Nephron (organoid): ENCODE measurements at regions not wholly inside any gene's neighbourhood (a gene's known extent, or its start where the extent isn't known, plus 50 kb on each side); places are given as distances from the start of the nearest gene placed in this dataset.
A peak's percentile ranks its signal among the peaks of the same experiment; 100 is the strongest.

ENCODE experiments used
- H3K27ac Mint-ChIP-seq, 3 experiments: 2 replicates each; pipeline ENCODE4 v1.8.0; 2020; ENCODE audit warnings: mixed read lengths in 3 of 3, mild to moderate bottlenecking in 2 of 3, moderate library complexity in 1 of 3
- H3K27me3 Mint-ChIP-seq: 2 replicates; pipeline ENCODE4 v1.8.0; 2021; ENCODE audit warnings: low read depth, mild to moderate bottlenecking, moderate library complexity, mixed read lengths
- H3K36me3 Mint-ChIP-seq: 2 replicates; pipeline ENCODE4 v1.8.0; 2020; ENCODE audit warnings: low read depth, mixed read lengths
- H3K4me1 Mint-ChIP-seq: 2 replicates; pipeline ENCODE4 v1.8.0; 2020; ENCODE audit warnings: mixed read lengths
- H3K4me3 Mint-ChIP-seq, 3 experiments: 2 replicates each; pipeline ENCODE4 v1.8.0; 2020; ENCODE audit warnings: mild to moderate bottlenecking in 3 of 3, mixed read lengths in 3 of 3, moderate library complexity in 2 of 3
- H3K9me3 Mint-ChIP-seq: 2 replicates; pipeline ENCODE4 v1.8.0; 2020; ENCODE audit warnings: mixed read lengths
- TF ChIP-seq, protein P1 (sequence below), 3 experiments: fragments of 200-600 bp; sonication (generic); IDR thresholded peaks; one replicate each; pipeline ENCODE4 v1.5.0; 2021; ENCODE audit warnings: antibody characterized with exemption in 3 of 3; ENCODE audit not compliant: unreplicated experiment in 3 of 3

DNA sequence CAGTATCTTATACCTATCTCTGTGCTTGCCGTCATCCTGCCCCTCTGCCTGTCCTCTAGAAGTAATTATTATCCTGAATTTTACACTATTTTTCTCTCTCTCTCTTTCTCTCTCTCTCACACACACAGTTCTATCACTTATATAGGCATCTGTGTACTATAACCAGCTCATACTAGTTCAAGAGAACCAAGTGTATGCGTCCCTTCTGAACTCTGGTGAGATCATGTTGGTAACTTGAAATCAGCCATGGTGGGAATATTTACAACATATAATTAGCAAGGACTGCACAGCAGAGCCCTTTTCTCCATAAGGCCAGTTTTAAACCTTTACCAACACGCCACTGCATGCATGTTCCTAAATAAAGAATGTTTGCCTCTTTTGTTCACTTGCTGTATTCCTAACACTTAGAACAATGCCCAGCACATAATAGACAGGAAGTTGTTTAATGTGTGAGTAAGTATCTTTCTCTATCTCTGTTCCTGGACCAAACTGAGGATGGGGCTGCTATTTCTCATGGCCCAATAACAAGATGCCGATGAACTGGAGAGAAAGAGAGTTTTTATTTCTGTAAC lies 51.1 kb upstream of the IL21 start:
- Mint-ChIP-seq H3K36me3 (no peaks in the 10 kb centered on the region), H3K27me3 (no peaks in the 10 kb centered on the region), H3K4me1 (no peaks in the 10 kb centered on the region), H3K27ac (peak overlapping the region in 1 of 3 experiments; percentile 27), H3K9me3 (no peaks in the 10 kb centered on the region), H3K4me3 (no peak overlapping the region)
- TF ChIP-seq, protein P1, sequence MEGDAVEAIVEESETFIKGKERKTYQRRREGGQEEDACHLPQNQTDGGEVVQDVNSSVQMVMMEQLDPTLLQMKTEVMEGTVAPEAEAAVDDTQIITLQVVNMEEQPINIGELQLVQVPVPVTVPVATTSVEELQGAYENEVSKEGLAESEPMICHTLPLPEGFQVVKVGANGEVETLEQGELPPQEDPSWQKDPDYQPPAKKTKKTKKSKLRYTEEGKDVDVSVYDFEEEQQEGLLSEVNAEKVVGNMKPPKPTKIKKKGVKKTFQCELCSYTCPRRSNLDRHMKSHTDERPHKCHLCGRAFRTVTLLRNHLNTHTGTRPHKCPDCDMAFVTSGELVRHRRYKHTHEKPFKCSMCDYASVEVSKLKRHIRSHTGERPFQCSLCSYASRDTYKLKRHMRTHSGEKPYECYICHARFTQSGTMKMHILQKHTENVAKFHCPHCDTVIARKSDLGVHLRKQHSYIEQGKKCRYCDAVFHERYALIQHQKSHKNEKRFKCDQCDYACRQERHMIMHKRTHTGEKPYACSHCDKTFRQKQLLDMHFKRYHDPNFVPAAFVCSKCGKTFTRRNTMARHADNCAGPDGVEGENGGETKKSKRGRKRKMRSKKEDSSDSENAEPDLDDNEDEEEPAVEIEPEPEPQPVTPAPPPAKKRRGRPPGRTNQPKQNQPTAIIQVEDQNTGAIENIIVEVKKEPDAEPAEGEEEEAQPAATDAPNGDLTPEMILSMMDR (IDR thresholded peaks at IDR 0.05; ENCODE audit: unreplicated experiment in 3 of 3): no peak

DNA sequence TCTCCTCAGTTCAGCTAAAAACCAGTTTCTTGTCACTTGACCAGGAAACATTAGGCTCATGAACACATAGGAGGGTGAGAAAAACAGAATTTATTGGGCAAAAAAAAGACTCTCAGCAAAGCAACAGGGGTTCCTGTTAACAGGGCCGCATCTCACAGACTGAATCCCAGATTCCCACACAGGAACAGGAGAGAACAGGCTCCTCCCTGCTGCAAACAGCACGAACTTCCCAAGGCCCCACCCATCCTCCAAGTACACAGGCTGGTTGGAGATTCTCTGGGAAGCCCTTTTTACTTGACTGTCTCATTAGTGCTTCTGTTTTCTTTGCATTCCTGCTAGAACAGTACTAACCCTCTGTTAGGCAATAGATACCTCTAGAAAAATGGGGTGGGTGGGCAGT lies 52.4 kb upstream of the IL21 start:
- H3K9me3 Mint-ChIP-seq: no peaks in the 10 kb centered on the region
- H3K4me1 Mint-ChIP-seq: no peaks in the 10 kb centered on the region
- H3K36me3 Mint-ChIP-seq: no peaks in the 10 kb centered on the region

DNA sequence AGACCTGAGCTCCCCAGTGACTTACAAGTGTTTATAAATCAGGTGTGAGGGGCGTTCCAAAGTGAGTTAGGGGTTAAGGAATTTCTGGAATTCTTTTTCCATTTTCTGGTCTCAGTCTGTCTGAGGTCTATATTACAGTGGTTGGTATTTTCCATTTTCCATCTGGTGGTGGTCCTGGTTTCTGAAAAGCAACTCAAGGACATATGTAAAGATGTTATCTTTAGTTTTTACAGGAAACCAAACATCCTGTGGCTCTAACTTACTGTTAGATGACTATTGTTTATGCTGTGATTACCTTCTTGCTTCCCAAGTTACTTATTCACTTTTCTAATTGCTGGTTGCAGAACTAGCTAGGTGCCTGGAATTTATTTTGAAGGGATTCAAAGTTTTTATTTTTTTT lies 53.5 kb upstream of the IL21 start:
- TF ChIP-seq, protein P1 (IDR thresholded peaks at IDR 0.05; ENCODE audit: unreplicated experiment in 3 of 3): no peak
- H3K9me3 Mint-ChIP-seq: no peaks in the 10 kb centered on the region
- no peak overlapping the region for H3K4me3 Mint-ChIP-seq
- H3K27me3 Mint-ChIP-seq: peaks cover 4% of the 10 kb centered on the region
- peak overlapping the region in 1 of 3 experiments; percentile 2 for H3K27ac Mint-ChIP-seq
- no peaks in the 10 kb centered on the region for H3K36me3 Mint-ChIP-seq
- H3K4me1 Mint-ChIP-seq: no peaks in the 10 kb centered on the region

More for the DNA sequence above, 52.4 kb upstream of the IL21 start:
- Mint-ChIP-seq H3K4me3 (no peak overlapping the region), H3K27ac (peak overlapping the region in 1 of 3 experiments; percentile 6), H3K27me3 (peaks cover 4% of the 10 kb centered on the region)
- TF ChIP-seq, protein P1 (IDR thresholded peaks at IDR 0.05; ENCODE audit: unreplicated experiment in 3 of 3): no peak

DNA sequence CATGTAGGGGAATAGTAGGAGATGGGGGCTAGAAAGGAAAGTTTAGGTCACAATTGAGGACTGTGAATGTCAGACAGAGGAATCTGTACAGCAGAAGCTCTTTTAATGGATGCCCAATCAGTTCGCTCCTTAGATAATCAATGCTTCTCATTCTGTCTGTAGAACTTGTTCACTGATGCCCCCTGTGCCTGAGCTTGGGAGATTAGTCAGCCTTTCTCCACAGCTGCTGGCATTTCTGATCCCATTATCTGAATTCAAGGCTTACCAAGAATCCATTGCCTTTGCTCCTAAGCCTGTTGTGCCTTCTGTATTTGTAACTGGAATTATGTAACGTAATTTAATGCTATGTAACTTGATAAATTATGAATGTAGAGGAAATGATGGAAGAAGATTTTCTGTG lies 53.2 kb upstream of the BBS12 start:
- no peak overlapping the region for H3K4me3 Mint-ChIP-seq
- no peak overlapping the region for H3K27ac Mint-ChIP-seq
- H3K36me3 Mint-ChIP-seq: no peaks in the 10 kb centered on the region
- H3K4me1 Mint-ChIP-seq: no peaks in the 10 kb centered on the region
- TF ChIP-seq, protein P1 (IDR thresholded peaks at IDR 0.05; ENCODE audit: unreplicated experiment in 3 of 3): no peak
- peaks cover 8% of the 10 kb centered on the region for H3K9me3 Mint-ChIP-seq
- peaks cover 4% of the 10 kb centered on the region for H3K27me3 Mint-ChIP-seq

DNA sequence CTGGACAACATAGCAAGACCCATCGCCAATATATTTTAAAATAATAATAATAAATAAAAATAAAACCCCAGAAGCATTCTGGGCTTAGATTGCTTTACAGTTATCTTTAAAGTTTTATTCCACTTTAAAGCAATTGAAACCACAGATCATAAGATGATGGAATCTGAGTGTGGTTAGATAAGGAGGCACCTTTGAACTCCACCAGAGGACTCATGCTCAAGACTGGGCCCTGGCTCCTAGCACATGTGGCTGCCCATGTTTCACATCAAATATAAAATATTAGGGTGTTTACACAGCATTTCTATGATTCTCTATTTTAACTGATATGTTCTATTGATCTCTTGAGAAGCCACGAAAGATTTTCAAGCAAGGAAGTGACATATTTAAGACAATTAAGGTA lies 52.6 kb upstream of the BBS12 start:
- Mint-ChIP-seq H3K4me1 (no peaks in the 10 kb centered on the region), H3K27me3 (peaks cover 4% of the 10 kb centered on the region), H3K4me3 (no peak overlapping the region), H3K9me3 (peaks cover 8% of the 10 kb centered on the region), H3K27ac (no peak overlapping the region), H3K36me3 (no peaks in the 10 kb centered on the region)
- TF ChIP-seq, protein P1 (IDR thresholded peaks at IDR 0.05; ENCODE audit: unreplicated experiment in 3 of 3): no peak

DNA sequence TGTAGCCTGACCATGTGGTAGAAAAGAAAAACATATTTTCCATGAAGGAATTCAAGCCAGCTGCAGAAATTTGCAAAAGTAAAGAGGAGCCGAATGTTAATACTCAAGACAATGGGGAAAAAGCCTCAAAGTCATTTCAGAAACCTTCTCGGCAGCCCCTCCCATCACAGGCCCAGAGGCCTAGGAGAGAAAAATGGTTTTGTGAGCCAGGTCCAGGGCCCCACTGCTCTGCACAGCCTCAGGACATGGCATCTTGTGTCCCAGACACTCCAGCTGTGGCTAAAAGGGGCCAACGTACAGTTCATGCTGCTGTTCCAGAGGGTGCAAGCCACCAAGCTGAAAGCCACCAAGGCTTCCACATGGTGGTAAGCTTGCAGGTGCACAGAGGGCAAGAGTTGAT lies 50.9 kb upstream of the BBS12 start:
- no peak overlapping the region for H3K4me3 Mint-ChIP-seq

More for the DNA sequence above, 50.9 kb upstream of the BBS12 start:
- TF ChIP-seq, protein P1 (IDR thresholded peaks at IDR 0.05; ENCODE audit: unreplicated experiment in 3 of 3): no peak
- no peaks in the 10 kb centered on the region for H3K4me1 Mint-ChIP-seq
- no peaks in the 10 kb centered on the region for H3K36me3 Mint-ChIP-seq
- H3K27ac Mint-ChIP-seq: no peak overlapping the region
- peaks cover 4% of the 10 kb centered on the region for H3K27me3 Mint-ChIP-seq
- peaks cover 8% of the 10 kb centered on the region for H3K9me3 Mint-ChIP-seq
